Neuron (in vitro differentiated cells): ENCODE measurements at regions not wholly inside any gene's neighbourhood (a gene's known extent, or its start where the extent isn't known, plus 50 kb on each side); places are given as distances from the start of the nearest gene placed in this dataset.

Experiments used
- H2AFZ ChIP-seq: one replicate; pipeline ENCODE4 v1.6.1; 2013; ENCODE audit warnings: low read depth, mild to moderate bottlenecking, inconsistent platforms, low read length, moderate library complexity
- H3K27me3 ChIP-seq: one replicate; pipeline ENCODE4 v1.6.1; 2013; ENCODE audit warnings: low read length; ENCODE audit not compliant: insufficient read depth
- H3K36me3 ChIP-seq: one replicate; pipeline ENCODE4 v1.6.1; 2013; ENCODE audit warnings: low read length; ENCODE audit not compliant: insufficient read depth
- H3K4me1 ChIP-seq: one replicate; pipeline ENCODE4 v1.6.1; 2013; ENCODE audit warnings: low read length; ENCODE audit not compliant: insufficient read depth
- H3K4me3 ChIP-seq: 2 replicates; pipeline ENCODE4 v1.5.1; 2013; ENCODE audit warnings: mild to moderate bottlenecking, low read length, moderate library complexity
- H3K9me3 ChIP-seq: one replicate; pipeline ENCODE4 v1.6.1; 2013; ENCODE audit warnings: low read length

GRCh38 chr5:130272837-130273236, 368.6 kb downstream of the CHSY3 start:
- no peaks in the 10 kb centered on the region for H3K36me3 ChIP-seq
- H3K4me1 ChIP-seq, result no peaks in the 10 kb centered on the region
- H3K4me3 ChIP-seq, result no peak overlapping the region
- H3K9me3 ChIP-seq, result no peaks in the 10 kb centered on the region
- no peaks in the 10 kb centered on the region for H3K27me3 ChIP-seq
- H2AFZ ChIP-seq, result no peak overlapping the region

DNA sequence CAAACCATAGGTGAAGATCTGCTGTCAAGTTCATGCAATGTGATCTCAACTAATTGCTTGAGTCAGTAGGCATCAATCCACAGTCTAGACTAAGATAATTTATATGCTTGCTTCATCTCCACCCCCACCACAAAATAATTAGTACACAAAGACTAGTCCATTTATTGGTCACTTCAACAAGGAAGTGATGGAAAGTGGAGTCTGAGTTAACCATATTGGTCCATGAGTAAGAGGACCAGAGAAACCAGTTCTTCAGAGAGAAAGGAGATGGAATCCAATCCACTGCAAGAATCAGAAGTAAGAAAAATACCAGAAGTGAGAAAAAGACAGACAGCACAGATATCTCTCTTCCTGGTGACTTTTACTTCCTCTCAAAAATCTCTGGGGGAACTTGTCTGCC, 366.5 kb downstream of the CHSY3 start:
- Histone ChIP-seq H3K36me3 (no peaks in the 10 kb centered on the region), H3K27me3 (no peaks in the 10 kb centered on the region), H2AFZ (no peak overlapping the region), H3K4me1 (no peaks in the 10 kb centered on the region), H3K4me3 (no peak overlapping the region), H3K9me3 (no peaks in the 10 kb centered on the region)

GRCh38 chr5:130268489-130268888, 364.2 kb downstream of the CHSY3 start:
- no peaks in the 10 kb centered on the region for H3K27me3 ChIP-seq
- no peaks in the 10 kb centered on the region for H3K9me3 ChIP-seq
- no peak overlapping the region for H3K4me3 ChIP-seq
- H3K36me3 ChIP-seq, result no peaks in the 10 kb centered on the region
- no peak overlapping the region for H2AFZ ChIP-seq
- no peaks in the 10 kb centered on the region for H3K4me1 ChIP-seq

DNA sequence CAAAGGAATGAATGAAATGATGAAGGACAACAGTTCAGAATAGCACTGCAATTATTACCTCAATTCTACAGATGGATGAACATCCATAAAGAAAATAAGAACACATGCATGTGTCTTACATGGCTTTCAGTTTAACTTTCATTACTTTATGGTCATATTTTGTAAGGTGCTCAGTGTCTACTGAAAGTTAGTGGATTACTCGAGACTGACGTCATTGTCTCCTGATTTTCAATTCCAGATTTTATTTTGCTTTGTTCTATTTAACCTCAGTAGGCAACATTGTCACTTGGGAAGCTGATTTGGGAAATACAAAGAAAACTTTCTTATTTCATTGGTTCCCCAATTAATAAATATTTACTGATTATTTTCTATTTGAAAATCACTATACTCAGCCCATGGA, 363.7 kb downstream of the CHSY3 start:
- H2AFZ ChIP-seq, result no peak overlapping the region
- H3K36me3 ChIP-seq, result no peaks in the 10 kb centered on the region

GRCh38 chr5:130260481-130260880, 356.2 kb downstream of the CHSY3 start:
- Histone ChIP-seq H2AFZ (no peak overlapping the region), H3K27me3 (no peaks in the 10 kb centered on the region), H3K4me1 (no peaks in the 10 kb centered on the region), H3K9me3 (no peaks in the 10 kb centered on the region), H3K4me3 (no peak overlapping the region), H3K36me3 (no peaks in the 10 kb centered on the region)

More for the DNA sequence above, 363.7 kb downstream of the CHSY3 start:
- no peaks in the 10 kb centered on the region for H3K9me3 ChIP-seq
- no peaks in the 10 kb centered on the region for H3K27me3 ChIP-seq
- H3K4me3 ChIP-seq, result no peak overlapping the region
- no peaks in the 10 kb centered on the region for H3K4me1 ChIP-seq

GRCh38 chr5:130251931-130252330, 347.7 kb downstream of the CHSY3 start:
- no peaks in the 10 kb centered on the region for H3K9me3 ChIP-seq
- H3K27me3 ChIP-seq, result no peaks in the 10 kb centered on the region
- no peaks in the 10 kb centered on the region for H3K36me3 ChIP-seq
- H3K4me3 ChIP-seq, result no peak overlapping the region
- H2AFZ ChIP-seq, result no peak overlapping the region
- H3K4me1 ChIP-seq, result no peaks in the 10 kb centered on the region

- no peak overlapping the region for H3K4me3 ChIP-seq
- H3K9me3 ChIP-seq, result no peaks in the 10 kb centered on the region
Observed at GRCh38 chr5:130243641-130244040, 339.4 kb downstream of the CHSY3 start.

GRCh38 chr5:130237721-130238120, 333.5 kb downstream of the CHSY3 start:
- Histone ChIP-seq H3K27me3 (no peaks in the 10 kb centered on the region), H2AFZ (no peak overlapping the region), H3K4me1 (no peaks in the 10 kb centered on the region), H3K36me3 (no peaks in the 10 kb centered on the region), H3K9me3 (no peaks in the 10 kb centered on the region), H3K4me3 (no peak overlapping the region)

More at GRCh38 chr5:130243641-130244040, 339.4 kb downstream of the CHSY3 start:
- H3K36me3 ChIP-seq, result no peaks in the 10 kb centered on the region
- no peak overlapping the region for H2AFZ ChIP-seq
- no peaks in the 10 kb centered on the region for H3K27me3 ChIP-seq
- no peaks in the 10 kb centered on the region for H3K4me1 ChIP-seq
